B cell (primary cell): ENCODE measurements at regions not wholly inside any gene's neighbourhood (a gene's known extent, or its start where the extent isn't known, plus 50 kb on each side); places are given as distances from the start of the nearest gene placed in this dataset.

Experiments used
- ATAC-seq: fragments of 200-7000 bp; cut with Tn5 transposase; one replicate; pipeline ENCODE4 v1.10.0; 2021; ENCODE audit warnings: low read depth, mild to moderate bottlenecking, moderate number of reproducible peaks, moderate library complexity
- CTCF ChIA-PET: fragments of 350-600 bp; sonication (Branson Sonifier 250); formaldehyde crosslinking; loops from one replicate; lab custom pipeline; 2021; ENCODE audit warnings: antibody characterized with exemption, inconsistent platforms; lab: Charles Lee
- POLR2A ChIA-PET: fragments of 350-600 bp; sonication (Branson Sonifier 250); formaldehyde crosslinking; loops from one replicate; lab custom pipeline; 2021; ENCODE audit warnings: antibody characterized with exemption; lab: Charles Lee
- DNase-seq: peaks from one replicate; pipeline ENCODE4 v3.0.0; 2013
- H2AFZ ChIP-seq: 2 replicates; pipeline ENCODE4 v1.6.1; 2012; ENCODE audit warnings: mild to moderate bottlenecking, low read depth, low read length; ENCODE audit not compliant: insufficient read depth, poor library complexity, severe bottlenecking
- H3K27ac ChIP-seq, 2 donors: 1 replicate in 1 of 2; 2 replicates in 1 of 2; pipeline ENCODE4 v1.5.1; 2012 to 2013; ENCODE audit warnings: low read length in 2 of 2, mild to moderate bottlenecking in 2 of 2, moderate library complexity in 1 of 2
- H3K27me3 ChIP-seq, 4 experiments: fragments of 200-600 bp in 1 of 4; sonication (generic) in 1 of 4; replicated peaks in 1 of 4; 1 replicate in 2 of 4; 2 replicates in 2 of 4; pipeline versions ENCODE4 v1.6.1 to v1.7.0; 2013 to 2016; ENCODE audit warnings: low read length in 3 of 4, mild to moderate bottlenecking in 2 of 4, mixed read lengths in 1 of 4, moderate library complexity in 1 of 4; ENCODE audit not compliant: insufficient read depth in 4 of 4, control insufficient read depth in 3 of 4; ENCODE audit errors: control extremely low read depth in 1 of 4
- H3K36me3 ChIP-seq, 2 experiments: replicated peaks in 1 of 2; 1 replicate in 1 of 2; 2 replicates in 1 of 2; pipeline versions ENCODE4 v1.6.1 to v1.7.1; 2013; ENCODE audit warnings: low read length in 1 of 2; ENCODE audit not compliant: insufficient read depth in 2 of 2, control insufficient read depth in 1 of 2; ENCODE audit errors: control extremely low read depth in 1 of 2, extremely low read depth in 1 of 2
- H3K4me1 ChIP-seq, 2 donors: fragments of 200-600 bp in 1 of 2; sonication (generic) in 1 of 2; 1 replicate in 1 of 2; 2 replicates in 1 of 2; pipeline versions ENCODE4 v1.5.1 to v1.6.1; 2013 to 2017; ENCODE audit warnings: low read length in 2 of 2; ENCODE audit not compliant: control insufficient read depth in 2 of 2, insufficient read depth in 2 of 2
- H3K4me2 ChIP-seq: replicated peaks from 2 replicates; pipeline ENCODE3; 2012; ENCODE audit warnings: mild to moderate bottlenecking, low read depth, low read length; ENCODE audit not compliant: poor library complexity, severe bottlenecking
- H3K4me3 ChIP-seq, 5 experiments: fragments of 200-600 bp in 1 of 5; sonication (generic) in 1 of 5; 1 replicate in 3 of 5; 2 replicates in 2 of 5; pipeline versions ENCODE4 v1.5.1 to v1.7.0; 2011 to 2016; ENCODE audit warnings: low read length in 4 of 5, mild to moderate bottlenecking in 4 of 5, low read depth in 2 of 5, control low read depth in 1 of 5, moderate library complexity in 1 of 5; ENCODE audit not compliant: insufficient read depth in 1 of 5; ENCODE audit errors: control extremely low read depth in 1 of 5, extremely low read depth in 1 of 5
- H3K79me2 ChIP-seq: fragments of 200-600 bp; sonication (generic); one replicate; pipeline ENCODE4 v1.6.0; 2016; ENCODE audit warnings: low read length; ENCODE audit not compliant: control insufficient read depth, insufficient read depth
- H3K9ac ChIP-seq: fragments of 200-600 bp; sonication (generic); 2 replicates; pipeline ENCODE4 v1.6.1; 2017; ENCODE audit warnings: mild to moderate bottlenecking, low read length, moderate library complexity
- H3K9me3 ChIP-seq, 3 donors: one replicate each; pipeline versions ENCODE4 v1.6.1 to v1.7.1; 2013; ENCODE audit warnings: low read length in 2 of 3; ENCODE audit not compliant: control insufficient read depth in 2 of 3, insufficient read depth in 1 of 3; ENCODE audit errors: control extremely low read depth in 1 of 3
- H4K20me1 ChIP-seq: 2 replicates; pipeline ENCODE4 v1.6.0; 2012; ENCODE audit warnings: mild to moderate bottlenecking, low read length; ENCODE audit not compliant: insufficient read depth, control insufficient read depth, poor library complexity, severe bottlenecking
- H3K27ac Mint-ChIP-seq: one replicate; pipeline ENCODE4 v1.8.0; 2021; ENCODE audit warnings: mixed read lengths
- H3K27me3 Mint-ChIP-seq: one replicate; pipeline ENCODE4 v1.8.0; 2021; ENCODE audit warnings: mixed read lengths
- H3K4me1 Mint-ChIP-seq: one replicate; pipeline ENCODE4 v1.8.0; 2021; ENCODE audit warnings: mixed read lengths
- H3K4me3 Mint-ChIP-seq: one replicate; pipeline ENCODE4 v1.8.0; 2021; ENCODE audit warnings: mixed read lengths
- H3K9me3 Mint-ChIP-seq: one replicate; pipeline ENCODE4 v1.8.0; 2022; ENCODE audit warnings: mixed read lengths; ENCODE audit not compliant: insufficient read depth
- EZH2 ChIP-seq: IDR thresholded peaks from 2 replicates; pipeline ENCODE4 v1.6.1; 2012; ENCODE audit warnings: borderline replicate concordance, low read depth, mild to moderate bottlenecking, moderate library complexity, low read length; ENCODE audit not compliant: insufficient read depth, poor library complexity, severe bottlenecking
- WGBS: methylation state at CpG from one replicate; pipeline ENCODE4 v1.1.5; 2013; ENCODE audit warnings: missing lambda C conversion rate; ENCODE audit not compliant: insufficient coverage; 5-methylcytosine and 5-hydroxymethylcytosine counted together
- intact Hi-C: fragments of 100-400 bp; cut with micrococcal nuclease; formaldehyde crosslinking; loops from one replicate; pipeline ENCODE4 v1.10.0; 2022
- TF ChIP-seq, protein P1 (sequence below): fragments of 200-600 bp; IDR thresholded peaks from one replicate; pipeline ENCODE4 v1.8.0; 2022; ENCODE audit warnings: antibody characterized with exemption, mild to moderate bottlenecking

DNA sequence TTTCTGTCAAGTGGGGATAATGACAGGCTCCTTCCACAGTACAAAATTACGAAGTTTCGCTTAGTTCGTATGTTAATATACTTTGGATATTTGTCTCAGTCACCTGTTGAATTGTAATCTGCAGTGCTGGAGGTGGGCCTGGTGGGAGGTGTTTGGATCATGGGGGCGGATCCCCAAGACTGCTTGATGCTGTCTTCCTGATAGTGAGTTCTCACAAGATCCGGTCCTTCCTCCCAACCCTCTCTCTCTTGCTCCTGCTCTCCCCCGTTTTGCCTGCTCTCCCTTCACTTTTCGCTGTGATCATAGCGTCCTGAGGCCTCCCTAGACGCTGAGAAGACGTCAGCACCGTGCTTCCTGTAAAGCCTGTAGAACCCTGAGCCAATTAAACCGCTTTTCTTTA is 97.1 kb upstream of the EPB41L3 start:
- ATAC-seq (no peak), DNase-seq (no peak)
- Mint-ChIP-seq H3K4me3 (no peak overlapping the region), H3K27me3 (peaks cover 21% of the 10 kb centered on the region), H3K27ac (no peak overlapping the region), H3K4me1 (no peaks in the 10 kb centered on the region), H3K9me3 (no peaks in the 10 kb centered on the region)
- Histone ChIP-seq H3K9me3 (no peaks in the 10 kb centered on the region), H3K79me2 (no peaks in the 10 kb centered on the region), H4K20me1 (no peaks in the 10 kb centered on the region), H2AFZ (no peak overlapping the region), H3K4me3 (no peak overlapping the region), H3K36me3 (no peaks in the 10 kb centered on the region), H3K27ac (no peak overlapping the region), H3K27me3 (no peaks in the 10 kb centered on the region), H3K4me1 (no peaks in the 10 kb centered on the region), H3K4me2 (no peak overlapping the region), H3K9ac (no peak overlapping the region)
- CTCF ChIA-PET = no interaction called here
- intact Hi-C loops = no loop called here
- 84% methylated on average over 6 of the region's 12 CpGs for WGBS
- TF ChIP-seq, protein P1, sequence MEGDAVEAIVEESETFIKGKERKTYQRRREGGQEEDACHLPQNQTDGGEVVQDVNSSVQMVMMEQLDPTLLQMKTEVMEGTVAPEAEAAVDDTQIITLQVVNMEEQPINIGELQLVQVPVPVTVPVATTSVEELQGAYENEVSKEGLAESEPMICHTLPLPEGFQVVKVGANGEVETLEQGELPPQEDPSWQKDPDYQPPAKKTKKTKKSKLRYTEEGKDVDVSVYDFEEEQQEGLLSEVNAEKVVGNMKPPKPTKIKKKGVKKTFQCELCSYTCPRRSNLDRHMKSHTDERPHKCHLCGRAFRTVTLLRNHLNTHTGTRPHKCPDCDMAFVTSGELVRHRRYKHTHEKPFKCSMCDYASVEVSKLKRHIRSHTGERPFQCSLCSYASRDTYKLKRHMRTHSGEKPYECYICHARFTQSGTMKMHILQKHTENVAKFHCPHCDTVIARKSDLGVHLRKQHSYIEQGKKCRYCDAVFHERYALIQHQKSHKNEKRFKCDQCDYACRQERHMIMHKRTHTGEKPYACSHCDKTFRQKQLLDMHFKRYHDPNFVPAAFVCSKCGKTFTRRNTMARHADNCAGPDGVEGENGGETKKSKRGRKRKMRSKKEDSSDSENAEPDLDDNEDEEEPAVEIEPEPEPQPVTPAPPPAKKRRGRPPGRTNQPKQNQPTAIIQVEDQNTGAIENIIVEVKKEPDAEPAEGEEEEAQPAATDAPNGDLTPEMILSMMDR = no peak
- TF ChIP-seq EZH2 = no peak
- POLR2A ChIA-PET = no interaction called here

DNA sequence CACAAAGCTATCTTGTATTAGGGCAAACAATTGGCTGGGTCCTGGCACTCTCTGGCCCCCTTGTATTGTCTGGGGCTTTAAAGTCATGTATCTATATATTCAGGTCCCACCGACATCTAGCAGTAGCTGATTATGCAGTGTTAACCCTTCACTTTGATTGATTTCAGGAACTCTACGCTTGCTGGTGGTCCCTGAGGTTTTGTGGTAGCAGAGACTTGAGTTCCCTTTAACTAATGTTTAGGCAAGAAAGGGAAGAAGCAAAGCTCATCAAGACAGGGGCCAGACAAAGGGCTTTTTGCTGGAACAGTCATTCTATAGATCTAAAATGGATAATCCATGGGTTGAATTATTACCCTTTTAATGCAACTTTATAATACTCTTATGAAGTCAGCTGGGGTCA is 95.3 kb upstream of the EPB41L3 start:
- TF ChIP-seq EZH2 = no peak
- TF ChIP-seq, protein P1 = no peak

More for the DNA sequence above, 95.3 kb upstream of the EPB41L3 start:
- ChIA-PET CTCF (no interaction called here), POLR2A (no interaction called here)
- no peak overlapping the region for H3K9ac ChIP-seq
- H3K27ac ChIP-seq = no peak overlapping the region
- peaks cover 22% of the 10 kb centered on the region for H3K27me3 Mint-ChIP-seq
- no peak for ATAC-seq
- no peaks in the 10 kb centered on the region for H3K4me1 Mint-ChIP-seq
- no peaks in the 10 kb centered on the region for H3K9me3 Mint-ChIP-seq
- no peaks in the 10 kb centered on the region for H4K20me1 ChIP-seq
- no peak overlapping the region for H3K4me2 ChIP-seq
- no peaks in the 10 kb centered on the region for H3K9me3 ChIP-seq
- intact Hi-C loops = no loop called here
- no peaks in the 10 kb centered on the region for H3K79me2 ChIP-seq
- H3K36me3 ChIP-seq = no peaks in the 10 kb centered on the region
- 0% methylated on average over 1 of the region's 2 CpGs for WGBS
- peaks cover 0 to 4% (median 0%) of the 10 kb centered on the region in 4 experiments for H3K27me3 ChIP-seq
- H3K4me3 Mint-ChIP-seq = no peak overlapping the region
- DNase-seq = no peak
- no peaks in the 10 kb centered on the region for H3K4me1 ChIP-seq
- H3K27ac Mint-ChIP-seq = no peak overlapping the region
- no peak overlapping the region for H2AFZ ChIP-seq
- H3K4me3 ChIP-seq = no peak overlapping the region
